ENCODE measurements at regions not wholly inside any gene's neighbourhood (a gene's known extent, or its start where the extent isn't known, plus 50 kb on each side); places are given as distances from the start of the nearest gene placed in this dataset.

DNA sequence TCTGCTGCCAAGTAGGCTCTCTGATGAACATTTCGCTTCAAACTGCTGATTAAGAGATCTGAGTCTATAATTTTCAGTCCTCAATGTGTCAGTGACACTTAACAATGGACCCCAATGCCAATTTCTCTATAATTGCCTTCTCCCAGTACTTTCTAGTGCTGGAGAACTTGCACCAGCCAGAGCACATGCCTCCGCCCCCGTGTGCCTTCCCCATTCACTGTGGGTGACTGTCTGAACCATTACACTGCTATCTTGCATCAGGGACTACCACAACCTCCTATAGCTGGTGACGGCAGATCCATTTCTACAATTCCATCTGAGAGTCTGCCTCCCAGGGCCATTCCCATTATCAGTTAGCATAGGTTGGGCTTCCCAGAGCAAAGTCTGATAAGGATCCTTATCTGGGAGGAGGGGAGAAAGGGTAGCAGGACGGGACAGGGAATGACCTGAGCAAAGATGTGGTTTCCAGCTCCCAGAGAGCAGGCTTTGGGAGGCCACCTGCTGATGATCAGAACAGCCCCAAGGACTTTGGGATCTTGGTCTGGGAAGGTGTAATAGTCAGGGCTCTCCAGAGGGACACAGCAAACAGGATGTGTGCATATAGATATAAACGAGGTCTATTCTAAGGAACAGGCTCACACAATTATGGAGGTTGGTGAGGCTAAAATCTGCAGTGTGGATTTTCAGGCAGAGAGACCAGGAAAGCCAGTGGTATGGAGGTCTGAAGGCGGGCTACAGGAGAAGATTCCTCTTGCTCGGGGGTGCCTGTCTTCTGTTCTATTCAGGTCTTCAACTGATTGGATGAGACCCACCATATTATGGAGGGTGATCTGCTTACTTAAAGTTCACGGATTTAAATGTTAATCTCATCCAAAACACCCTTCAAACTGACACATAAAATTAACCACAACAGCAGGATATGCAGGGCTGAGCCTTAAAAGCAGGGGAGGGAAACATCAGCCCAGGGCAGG, 238.2 kb downstream of the PTPRU start:
- no peak for DNase-seq

DNA sequence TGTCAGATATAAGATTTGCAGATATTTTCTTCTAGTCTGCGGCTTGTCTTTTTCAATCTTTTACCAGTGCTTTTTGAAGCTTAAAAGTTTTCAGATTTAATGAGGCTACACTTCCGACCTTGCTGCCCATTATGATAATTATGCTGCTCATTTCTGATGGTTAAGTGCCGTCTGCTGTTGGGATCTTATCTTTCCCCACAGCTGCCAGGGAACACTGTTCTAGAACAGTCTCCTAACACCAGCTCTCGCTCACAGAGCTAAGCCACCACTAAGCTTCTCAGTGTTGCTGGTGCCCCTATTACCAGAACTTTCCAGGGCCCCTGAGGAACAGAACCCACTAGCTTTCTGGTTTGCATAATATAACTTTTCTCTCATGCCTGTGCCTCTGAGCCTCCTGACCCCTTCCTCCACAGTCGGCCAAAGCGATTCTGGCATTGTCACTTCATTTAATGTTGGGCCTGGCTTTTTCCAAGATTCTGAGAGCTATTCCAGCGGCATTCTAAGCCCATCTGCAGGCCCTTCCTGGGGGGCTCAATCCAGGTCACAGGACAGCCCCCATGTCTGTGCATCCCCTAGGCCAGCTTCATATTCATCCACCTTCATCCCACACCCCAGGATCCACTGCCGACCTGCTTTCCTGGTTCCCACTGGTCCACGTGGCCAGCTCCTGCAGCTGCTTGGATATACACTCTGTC, 237.0 kb downstream of the PTPRU start:
- no peak for DNase-seq

DNA sequence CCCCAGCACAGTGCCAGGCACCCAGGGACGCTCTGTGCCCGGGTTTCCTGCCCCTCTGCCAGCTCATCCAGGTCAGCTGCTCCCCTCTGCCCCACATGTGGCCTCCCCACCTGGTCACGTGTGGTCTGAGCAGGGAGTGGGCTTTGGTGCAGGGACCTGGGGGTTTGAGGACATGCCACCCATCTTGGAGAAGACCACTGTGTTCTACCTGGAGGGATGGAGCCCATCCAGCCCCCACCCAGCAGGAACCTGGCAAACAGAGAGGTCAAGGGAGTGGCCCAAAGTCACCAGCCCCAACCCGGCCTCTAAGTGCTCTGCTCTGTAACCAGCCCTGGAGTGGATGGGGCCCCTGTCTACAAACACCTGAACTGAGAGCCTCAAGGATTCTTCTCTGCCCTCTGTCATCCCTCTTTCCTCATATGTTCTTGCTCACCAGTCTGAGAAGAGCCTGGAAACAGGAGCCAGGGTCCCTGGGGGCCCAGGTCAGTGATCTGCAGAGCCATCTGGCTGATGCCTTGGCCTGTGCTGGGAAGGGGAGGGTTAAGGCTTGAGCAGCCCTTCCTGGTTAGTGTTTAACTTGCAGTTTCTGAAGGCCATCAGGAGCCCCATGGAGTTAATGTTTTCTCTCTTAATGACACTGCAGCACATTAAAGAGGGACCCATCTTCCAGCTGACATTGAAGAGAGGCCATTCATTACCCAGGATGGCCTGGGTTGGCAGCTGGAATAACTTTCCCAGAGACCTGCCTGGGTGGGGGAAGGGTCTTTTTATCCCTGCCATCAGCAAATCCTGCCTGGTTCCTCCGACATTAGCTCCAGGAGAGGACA, 235.4 kb downstream of the PTPRU start:
- DNase-seq, result no peak

DNA sequence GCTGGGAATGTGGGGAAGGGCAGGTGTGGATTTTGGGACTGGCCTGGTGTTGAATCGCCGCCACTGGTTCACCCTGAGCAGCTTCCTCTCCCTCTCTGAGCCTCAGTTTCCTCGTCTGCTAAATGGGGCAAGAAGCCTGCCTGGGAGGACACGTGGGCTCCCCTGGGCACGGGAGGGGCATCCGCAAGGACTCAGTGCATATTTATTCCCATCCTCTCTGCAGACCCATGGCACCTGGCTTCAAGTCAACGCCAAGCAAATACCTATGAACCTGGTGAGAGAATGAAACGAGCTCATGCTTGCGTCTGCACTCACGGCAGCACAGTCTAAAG, 234.4 kb downstream of the PTPRU start:
- no peak for DNase-seq

DNA sequence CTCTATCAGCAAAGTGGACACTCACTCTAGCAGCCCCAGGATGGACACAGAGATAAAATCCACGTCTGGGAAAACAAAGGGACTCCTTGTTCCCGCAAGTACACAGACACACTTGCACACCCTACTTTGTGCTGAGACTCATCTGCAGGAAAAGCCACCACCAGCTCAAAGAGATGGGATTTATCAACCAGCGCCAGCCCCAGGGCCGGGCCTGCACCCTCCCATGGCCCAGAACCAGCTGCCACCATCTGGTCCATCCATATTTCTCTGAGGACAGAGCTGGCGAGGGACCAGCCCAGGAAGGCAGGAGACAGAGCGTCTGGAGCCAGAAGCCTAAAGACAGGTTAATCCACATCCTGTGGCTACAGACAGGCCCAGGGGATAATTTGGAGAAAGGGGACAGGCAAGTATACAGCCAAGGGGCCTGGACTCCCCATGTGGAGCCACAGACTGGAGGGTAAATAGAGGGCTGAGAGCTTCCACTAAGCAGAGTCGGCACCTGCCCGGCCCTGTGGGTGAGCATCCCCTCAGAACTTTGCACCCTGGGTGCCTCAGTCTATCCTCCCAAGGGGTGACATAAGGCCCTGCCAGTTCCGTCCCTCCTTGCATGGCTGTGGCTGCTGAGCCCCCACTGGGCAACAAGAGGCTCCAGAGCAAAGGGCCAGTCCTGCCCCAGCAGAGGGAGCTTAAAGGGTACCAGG, 233.9 kb downstream of the PTPRU start:
- no peak for DNase-seq

DNA sequence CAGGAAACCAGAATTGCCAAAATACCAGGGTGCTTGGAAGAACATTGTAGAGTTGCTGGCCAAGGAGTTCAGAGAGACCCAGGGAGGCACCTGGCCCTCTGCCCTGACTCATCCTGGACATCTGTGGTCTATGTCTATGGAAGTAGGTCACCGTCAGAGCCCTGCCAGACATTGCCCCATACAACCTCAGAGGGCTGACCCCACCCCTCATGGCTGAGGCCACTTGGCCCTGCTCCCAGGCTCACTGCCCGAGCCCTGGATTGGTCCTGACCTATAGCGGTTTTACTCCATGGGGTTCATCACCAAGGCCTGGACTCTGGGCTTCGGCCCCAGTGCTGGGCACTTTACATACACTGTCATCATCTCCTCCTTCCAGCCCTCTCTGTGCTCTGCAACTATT, 233.1 kb downstream of the PTPRU start:
- DNase-seq, result no peak

DNA sequence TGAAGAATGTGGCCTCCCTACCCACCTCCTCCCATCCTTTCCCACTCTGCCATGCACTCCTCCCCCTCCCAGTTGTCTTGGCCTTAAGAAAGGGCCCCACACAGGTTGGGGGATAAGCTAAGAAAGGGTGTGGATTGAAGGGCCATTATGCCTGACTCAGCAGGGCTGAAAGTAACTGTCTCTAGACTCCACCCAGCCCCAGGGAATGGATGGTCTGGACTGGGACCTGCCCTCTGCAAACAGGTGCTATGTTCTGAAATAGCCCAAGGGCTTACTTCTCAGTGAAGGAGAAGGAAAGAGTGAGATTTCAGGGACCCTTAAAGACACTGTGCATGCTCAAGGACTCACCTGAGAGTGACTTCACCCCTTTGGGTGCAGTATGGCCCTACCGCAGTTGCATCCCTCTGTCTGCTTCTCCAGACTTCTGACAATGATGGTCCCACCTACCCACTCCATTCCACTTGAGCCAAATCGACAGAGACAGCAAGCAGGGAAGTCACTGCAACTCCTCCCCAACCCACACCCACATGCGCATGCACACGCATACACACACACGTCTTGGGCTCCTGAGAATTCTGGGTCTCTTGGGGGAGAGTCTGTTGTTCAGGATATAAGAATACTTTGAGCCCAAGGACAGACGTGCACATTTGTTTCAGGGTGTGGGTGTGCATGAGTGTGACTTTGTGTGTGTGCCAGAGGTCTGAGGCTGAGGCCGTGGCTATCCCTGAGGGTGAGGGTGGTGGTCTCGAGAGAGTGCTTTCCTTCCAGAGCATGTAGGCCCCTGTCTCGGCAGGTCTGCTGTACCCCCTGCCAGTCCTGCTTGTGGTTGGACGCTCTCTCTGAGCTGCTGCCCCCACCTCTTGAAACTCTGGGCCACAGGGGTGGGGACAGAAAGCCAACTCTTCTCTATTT, 231.9 kb downstream of the PTPRU start:
- DNase-seq, result no peak

DNA sequence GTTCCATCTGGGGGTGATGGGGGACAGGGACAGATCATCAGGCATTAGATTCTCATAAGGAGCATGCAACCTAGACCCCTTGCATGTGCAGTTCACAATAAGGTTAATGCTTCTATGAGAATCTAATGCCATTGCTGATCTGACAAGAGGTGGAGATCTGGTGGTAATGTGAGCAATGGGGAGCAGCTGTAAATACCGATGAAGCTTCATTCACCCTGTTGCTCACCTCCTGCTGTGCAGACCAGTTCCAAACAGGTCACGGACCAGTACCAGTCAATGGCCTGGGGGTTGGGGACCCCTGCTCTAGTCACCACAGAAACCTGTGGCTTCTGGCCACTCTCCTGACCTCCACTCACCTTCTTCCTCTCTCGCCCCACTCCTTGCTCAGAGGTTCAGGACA, 229.9 kb downstream of the PTPRU start:
- no peak for DNase-seq

DNA sequence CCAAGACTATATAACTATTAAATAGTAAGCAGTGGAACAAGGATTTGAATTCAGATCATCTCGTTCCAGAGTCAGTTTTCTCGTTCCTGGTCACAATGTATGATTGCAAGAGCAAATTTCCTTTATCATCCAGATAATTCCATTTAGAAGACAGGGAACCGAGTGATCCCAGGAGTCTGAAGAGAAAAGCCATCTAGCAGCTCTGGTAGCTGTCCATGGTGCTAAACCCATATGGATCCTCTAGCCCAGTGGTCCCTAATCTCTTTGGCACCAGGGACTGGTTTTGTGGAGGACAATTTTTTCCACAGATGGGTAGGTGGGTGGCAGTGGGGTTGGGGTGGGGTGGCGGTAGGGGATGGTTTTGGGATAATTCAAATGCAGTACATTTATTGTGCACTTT, 229.4 kb downstream of the PTPRU start:
- DNase-seq, result no peak

DNA sequence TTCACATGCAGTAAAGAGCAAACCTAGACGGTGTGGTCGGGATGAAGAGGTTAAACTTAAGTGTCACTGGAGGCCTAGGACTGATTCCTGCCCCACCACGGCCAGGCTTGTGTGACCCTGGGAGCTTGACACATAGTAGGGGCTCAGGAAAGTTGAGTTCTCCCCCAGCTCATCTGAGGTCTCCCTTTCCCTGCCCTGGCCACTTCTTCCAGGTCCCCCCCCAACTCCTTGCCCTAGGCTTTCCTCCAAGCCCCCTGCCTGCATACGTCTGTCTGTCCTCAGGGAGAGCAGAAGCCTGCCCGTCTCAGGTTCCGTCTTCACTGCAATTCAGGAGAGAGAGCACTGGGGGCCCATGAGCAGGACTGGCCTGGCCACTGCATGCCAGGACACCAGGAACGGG, 225.8 kb downstream of the PTPRU start:
- DNase-seq, result no peak

DNA sequence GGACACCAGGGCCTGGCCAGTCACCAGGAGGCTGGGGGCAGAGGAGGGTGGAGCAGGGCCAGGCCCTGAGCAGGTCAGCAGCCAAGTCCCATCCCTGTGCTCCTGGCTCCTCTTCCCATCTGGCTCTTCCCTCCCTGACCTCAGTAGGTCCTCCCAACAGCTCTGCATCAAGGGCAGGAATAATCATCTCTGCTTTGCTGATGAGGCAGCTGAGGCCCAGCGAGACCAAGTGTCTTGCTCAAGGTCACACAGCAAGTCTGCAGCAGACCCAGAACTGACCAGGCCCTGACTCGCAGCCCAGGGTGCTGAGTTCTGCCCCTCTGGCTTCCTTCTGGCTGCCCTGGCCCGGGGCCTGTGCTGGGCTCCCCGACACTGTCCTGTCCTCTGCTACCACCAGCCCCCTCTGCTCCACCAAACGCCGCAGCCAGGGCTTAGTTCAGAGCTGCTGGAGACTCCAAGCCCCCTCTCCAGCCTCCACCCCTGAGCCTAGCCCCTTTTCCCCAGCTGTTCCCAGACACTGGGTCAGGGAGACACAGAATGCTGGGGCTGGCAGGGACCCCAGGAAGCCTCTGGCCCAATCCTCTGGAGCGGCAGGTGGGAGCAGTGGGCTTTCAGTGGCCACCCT, 224.9 kb downstream of the PTPRU start:
- no peak for DNase-seq

DNA sequence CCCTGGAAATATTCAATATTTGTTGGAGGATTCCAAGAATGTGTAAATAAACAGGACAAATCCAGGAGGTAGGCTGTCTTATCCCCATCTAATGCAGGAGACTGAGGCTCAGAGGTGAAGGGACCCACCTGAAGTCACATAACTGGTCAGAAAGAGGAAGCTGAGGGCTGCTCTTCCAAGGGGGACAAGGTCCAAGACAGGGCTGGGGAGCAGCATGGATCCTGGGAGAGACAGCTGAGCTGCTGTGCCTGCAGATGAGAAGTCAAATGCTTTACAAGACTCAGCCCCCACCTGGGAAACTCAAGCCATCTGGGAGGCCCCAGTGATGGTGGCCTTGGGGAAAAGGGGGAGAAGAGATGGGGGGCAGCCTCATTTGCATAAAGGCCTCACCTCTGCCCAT, 224.4 kb downstream of the PTPRU start:
- no peak for DNase-seq

DNA sequence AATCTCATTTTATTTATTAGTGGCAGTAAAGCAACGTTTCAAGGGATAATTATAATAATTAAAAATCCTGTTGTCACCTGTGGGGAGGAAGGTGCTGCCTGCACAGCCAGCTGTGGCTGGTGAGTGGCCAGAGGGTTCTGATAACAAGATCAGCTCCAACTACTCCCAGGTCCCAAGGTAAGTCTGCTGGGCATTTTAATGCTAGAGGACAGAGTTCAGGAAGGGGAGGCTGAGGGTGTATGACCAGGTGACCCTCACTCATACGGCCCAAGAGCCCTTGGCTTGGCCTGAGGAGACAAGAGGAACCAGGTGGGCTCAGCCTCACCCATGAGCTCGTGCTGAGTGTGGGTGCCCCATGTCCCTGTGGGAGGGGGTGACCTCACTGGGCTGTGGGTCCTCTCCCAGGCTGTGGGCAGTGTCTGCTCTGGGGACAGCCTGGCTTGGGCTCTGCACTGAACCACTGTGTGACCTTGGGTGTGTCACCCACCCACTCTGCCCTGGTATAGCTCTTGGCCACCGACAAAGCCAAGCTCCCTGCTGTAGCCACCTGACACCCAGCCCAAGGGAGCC, 223.8 kb downstream of the PTPRU start:
- no peak for DNase-seq

DNA sequence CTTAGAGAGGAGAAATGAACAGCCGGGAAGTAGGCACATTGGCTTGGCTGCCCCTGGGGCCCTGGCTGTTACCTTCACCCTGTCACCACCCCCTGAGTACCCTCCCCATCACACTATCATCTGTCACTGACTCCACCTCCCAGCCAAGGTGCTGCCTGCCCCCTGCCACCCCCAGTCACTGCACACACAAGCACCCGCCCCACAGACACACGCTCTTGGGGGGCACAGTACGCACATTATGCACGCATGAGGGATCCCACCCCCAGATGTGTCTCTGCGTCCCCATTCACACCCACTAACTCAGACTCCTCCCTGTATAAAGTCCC, 223.3 kb downstream of the PTPRU start:
- no peak for DNase-seq

DNA sequence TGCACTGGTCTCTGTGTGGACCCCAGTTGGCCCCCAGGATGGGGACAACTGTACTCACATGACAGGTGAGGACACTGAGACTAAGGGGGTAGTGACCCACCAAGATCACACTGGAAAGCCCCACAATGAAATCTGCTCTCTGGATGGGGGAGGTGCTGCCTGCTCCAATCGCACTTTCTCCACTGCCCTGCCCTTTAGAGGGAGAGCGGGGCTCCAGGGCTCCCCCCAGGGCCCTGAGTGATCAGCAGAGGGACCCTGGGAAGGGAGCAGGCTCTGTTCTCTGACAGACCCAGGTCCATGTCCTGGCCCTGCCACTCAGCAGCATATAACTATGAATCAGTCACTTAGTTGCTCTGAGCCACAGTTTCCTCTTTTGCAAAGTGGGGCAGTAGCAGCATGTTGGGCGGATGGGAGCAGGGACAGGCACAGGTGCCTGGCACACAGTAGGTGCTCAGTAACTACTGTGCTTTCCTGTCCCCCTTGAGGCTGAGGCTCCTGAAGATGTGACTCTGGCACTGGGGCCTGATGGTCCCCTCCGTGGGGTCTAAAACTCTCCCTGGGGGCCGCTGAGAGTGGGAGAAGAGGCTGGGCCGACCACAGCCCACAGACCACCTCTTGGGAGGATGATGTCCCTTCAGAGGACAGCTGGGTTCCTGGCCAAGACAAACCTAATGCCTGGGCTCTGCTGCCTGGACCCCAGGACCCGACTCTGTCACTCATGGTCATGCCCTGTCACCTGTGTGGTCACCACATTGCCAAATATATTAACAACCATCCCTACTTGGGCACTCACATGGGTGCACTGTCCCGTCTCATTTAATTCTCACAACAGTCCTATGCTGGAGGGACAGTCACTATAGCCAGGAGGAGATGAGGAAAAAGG, 222.7 kb downstream of the PTPRU start:
- no peak for DNase-seq

DNA sequence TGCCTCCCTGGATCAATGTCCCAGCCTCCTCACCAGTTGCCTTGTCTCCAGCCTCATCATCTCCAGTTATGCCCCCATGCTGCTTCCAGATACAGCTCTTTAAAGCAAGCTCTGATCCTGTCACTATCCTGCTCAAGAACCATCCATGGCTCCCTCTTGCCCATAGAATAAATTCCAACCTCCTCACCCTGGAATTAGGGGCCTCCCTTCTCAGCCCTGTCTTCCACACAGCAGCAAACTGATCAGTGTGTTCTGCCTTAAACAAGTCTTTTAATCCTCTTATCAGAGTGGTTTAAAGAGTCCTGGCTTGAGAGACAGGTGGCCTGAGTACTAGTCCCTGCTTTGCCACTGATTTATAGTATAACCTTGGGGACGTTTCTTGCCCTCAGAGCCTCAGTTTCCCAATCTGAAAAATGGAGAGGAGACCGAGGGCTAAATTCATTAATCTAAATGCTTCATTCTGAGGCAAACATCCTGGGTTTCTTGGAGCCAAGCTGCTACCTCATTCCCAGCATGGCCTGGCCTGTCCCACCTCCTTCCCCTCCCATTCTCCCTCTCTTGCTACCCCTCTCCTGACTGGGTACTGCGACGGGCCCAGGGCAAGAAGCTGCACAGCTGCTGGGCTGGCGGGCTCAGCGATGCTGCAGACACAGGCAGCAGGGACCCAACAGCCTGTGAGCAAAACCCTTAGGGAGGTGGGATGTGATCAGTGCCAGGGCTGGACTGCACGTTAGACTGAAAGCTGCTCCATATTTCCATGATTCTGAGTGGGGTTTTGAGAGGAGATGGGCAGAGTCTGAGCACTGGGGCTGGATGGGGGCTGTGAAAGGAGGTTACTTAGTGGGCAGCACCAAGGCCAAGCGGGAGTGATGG, 221.4 kb downstream of the PTPRU start:
- DNase-seq, result no peak

DNA sequence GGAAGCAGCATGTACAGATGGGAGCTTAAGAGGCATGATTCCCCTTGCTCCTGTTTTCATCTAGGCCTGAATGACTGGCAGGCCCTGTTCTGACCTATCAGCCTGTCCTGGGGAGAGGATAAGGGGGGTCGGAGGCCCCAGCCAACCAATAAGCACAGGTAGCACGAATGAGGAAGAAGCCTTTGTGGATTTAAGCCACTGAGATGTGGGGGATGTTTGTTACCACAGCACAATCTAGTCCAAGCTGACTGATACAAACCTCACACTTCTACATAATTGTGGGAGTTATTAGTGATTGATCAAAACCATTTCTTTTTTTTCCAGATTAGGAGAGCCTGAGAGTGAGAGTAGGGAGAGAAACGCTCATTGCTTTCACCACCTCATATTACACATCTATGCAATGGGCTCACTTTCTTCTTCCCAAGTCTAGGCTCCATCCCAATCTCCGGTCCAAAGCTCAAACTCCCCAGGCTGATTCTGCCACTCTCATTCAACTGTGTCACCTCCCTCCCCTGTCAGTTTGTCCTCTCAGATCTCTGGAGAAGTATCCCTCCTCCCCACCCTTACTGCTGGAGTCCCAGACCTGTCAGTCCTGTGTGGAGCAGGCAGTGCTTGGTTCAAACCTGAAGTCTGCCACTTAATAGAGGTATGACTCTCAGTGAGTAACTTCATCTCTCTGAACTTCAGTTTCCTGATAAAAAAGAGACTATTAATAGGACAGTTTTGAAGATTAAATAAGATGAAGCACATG, 220.5 kb downstream of the PTPRU start:
- DNase-seq, result no peak

DNA sequence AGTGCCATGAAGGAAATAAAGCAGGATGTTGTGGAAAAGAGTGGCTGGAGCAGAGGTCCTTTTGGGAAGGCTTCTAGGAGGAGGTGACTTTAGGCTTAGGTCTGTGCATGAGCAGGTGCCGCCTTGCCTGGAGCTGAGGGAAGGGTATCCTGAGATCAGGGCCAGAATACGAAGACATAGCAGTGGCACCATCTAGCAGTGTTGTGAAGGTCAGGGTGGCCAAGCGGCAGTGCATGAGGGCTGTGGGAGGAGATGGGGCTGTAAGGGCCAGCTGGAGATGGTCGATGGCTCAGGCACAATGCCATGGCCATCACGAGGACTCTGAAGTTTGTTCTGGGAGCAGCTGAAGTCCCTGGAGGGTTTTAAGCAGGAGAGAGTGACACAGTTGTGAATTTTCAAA, 219.5 kb downstream of the PTPRU start:
- DNase-seq, result no peak
